Heart left ventricle (tissue), 13 donors: ENCODE measurements at regions not wholly inside any gene's neighbourhood (a gene's known extent, or its start where the extent isn't known, plus 50 kb on each side); places are given as distances from the start of the nearest gene placed in this dataset.

Source experiments
- CTCF ChIP-seq, 12 donors: fragments of 200-600 bp; sonication (generic) in 4 of 12; IDR thresholded peaks; one replicate each; pipeline versions ENCODE4 v1.5.0 to v1.8.0; 2018 to 2022; ENCODE audit warnings: antibody characterized with exemption in 12 of 12, mild to moderate bottlenecking in 5 of 12
- POLR2A ChIP-seq, 2 donors: fragments of 450-650 bp; IDR thresholded peaks; one replicate each; pipeline ENCODE4 v1.6.1; 2017; ENCODE audit warnings: antibody characterized with exemption in 2 of 2, mild to moderate bottlenecking in 2 of 2, moderate library complexity in 2 of 2
- donor health status: ischemic (EF 13 %, LVEDD 7.1; RV severe dilation, severe dysfunction).
- donor health status: DM: no; HTN: yes; CAD: no.
- donor health status: DM: no; HTN: no; CAD: no.
- donor health status: ischemic (EF 25% LVEDD 6.9; RV normal size, moderate dysfunction).
- donor health status: ischemic (EF 25% LVEDD 5.7; RV mildly dilated, moderate dysfunction).
- donor health status: ischemic (EF 35%, LVEDD 5.7; RV mildly dilated, moderate dysfunction).
- donor health status: nonischemic (EF 11% LVEDD 7.7; RV severe dilation, severe dysfunction).
- donor health status: DM: yes; HTN: yes; CAD: no.
- donor health status: PGD.
- donor health status: ischemic (EF 29% LVEDD 5.4; RV normal size, mild dysfunction).
- donor health status: nonischemic (EF 23%, LVEDD 6.1; RV moderate dilation, normal function).

GRCh38 chr1:22339237-22339636 lies 112.4 kb upstream of the ZBTB40 start:
- TF ChIP-seq POLR2A (IDR thresholded peaks at IDR 0.05) (no peak), CTCF (IDR thresholded peaks at IDR 0.05) (no peak)
